Heart left ventricle (tissue), 13 donors: ENCODE measurements at regions not wholly inside any gene's neighbourhood (a gene's known extent, or its start where the extent isn't known, plus 50 kb on each side); places are given as distances from the start of the nearest gene placed in this dataset.

Experiments
- POLR2A ChIP-seq, 2 donors: fragments of 450-650 bp; IDR thresholded peaks; one replicate each; pipeline ENCODE4 v1.6.1; 2017; ENCODE audit warnings: antibody characterized with exemption in 2 of 2, mild to moderate bottlenecking in 2 of 2, moderate library complexity in 2 of 2
- TF ChIP-seq, protein P1 (sequence below), 12 donors: fragments of 200-600 bp; sonication (generic) in 4 of 12; IDR thresholded peaks; one replicate each; pipeline versions ENCODE4 v1.5.0 to v1.8.0; 2018 to 2022; ENCODE audit warnings: antibody characterized with exemption in 12 of 12, mild to moderate bottlenecking in 5 of 12
- donor health status: ischemic (EF 13 %, LVEDD 7.1; RV severe dilation, severe dysfunction).
- donor health status: DM: no; HTN: yes; CAD: no.
- donor health status: DM: no; HTN: no; CAD: no.
- donor health status: ischemic (EF 25% LVEDD 6.9; RV normal size, moderate dysfunction).
- donor health status: ischemic (EF 25% LVEDD 5.7; RV mildly dilated, moderate dysfunction).
- donor health status: ischemic (EF 35%, LVEDD 5.7; RV mildly dilated, moderate dysfunction).
- donor health status: nonischemic (EF 11% LVEDD 7.7; RV severe dilation, severe dysfunction).
- donor health status: DM: yes; HTN: yes; CAD: no.
- donor health status: PGD.
- donor health status: ischemic (EF 29% LVEDD 5.4; RV normal size, mild dysfunction).
- donor health status: nonischemic (EF 23%, LVEDD 6.1; RV moderate dilation, normal function).

DNA sequence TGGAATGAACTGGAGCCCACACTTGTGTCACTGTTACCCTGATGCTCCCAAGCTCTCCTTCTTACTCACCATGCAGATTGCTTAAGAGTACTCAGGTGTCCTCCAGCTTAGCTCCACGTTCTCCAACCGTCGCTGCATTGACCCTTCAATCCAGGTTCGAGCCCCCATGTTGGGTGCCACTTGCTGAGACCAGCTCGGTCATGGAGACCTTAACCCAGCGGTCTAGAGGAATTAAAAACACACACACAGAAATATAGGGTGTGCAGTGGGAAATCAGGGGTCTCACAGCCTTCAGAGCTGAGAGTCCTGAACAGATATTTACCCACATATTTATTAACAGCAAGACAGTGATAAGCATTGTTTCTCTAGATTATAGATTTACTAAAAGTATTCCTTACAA is 229.1 kb upstream of the APCDD1 start:
- TF ChIP-seq, protein P1, sequence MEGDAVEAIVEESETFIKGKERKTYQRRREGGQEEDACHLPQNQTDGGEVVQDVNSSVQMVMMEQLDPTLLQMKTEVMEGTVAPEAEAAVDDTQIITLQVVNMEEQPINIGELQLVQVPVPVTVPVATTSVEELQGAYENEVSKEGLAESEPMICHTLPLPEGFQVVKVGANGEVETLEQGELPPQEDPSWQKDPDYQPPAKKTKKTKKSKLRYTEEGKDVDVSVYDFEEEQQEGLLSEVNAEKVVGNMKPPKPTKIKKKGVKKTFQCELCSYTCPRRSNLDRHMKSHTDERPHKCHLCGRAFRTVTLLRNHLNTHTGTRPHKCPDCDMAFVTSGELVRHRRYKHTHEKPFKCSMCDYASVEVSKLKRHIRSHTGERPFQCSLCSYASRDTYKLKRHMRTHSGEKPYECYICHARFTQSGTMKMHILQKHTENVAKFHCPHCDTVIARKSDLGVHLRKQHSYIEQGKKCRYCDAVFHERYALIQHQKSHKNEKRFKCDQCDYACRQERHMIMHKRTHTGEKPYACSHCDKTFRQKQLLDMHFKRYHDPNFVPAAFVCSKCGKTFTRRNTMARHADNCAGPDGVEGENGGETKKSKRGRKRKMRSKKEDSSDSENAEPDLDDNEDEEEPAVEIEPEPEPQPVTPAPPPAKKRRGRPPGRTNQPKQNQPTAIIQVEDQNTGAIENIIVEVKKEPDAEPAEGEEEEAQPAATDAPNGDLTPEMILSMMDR (IDR thresholded peaks at IDR 0.05): no peak
- TF ChIP-seq POLR2A (IDR thresholded peaks at IDR 0.05): no peak
